Globus pallidus (tissue), 1 donor: ENCODE measurements at regions not wholly inside any gene's neighbourhood (a gene's known extent, or its start where the extent isn't known, plus 50 kb on each side); places are given as distances from the start of the nearest gene placed in this dataset.
"Not testable (repeated sequence)": the region's sequence is repeated elsewhere in the genome, so short reads cannot be mapped to it uniquely, and the experiment has no call there.

ENCODE experiments used
- DNase-seq: peaks from one replicate; pipeline ENCODE4 v3.0.0-alpha.2; 2015; ENCODE audit warnings: low spot score

- no peak for DNase-seq
These were observed 935.1 kb downstream of the SLC4A3 start for GRCh38 chr2:220562375-220563140.

GRCh38 chr2:220568296-220568695 lies 940.9 kb downstream of the SLC4A3 start:
- DNase-seq, result no peak

- DNase-seq, result no peak
These were observed 941.9 kb downstream of the SLC4A3 start for GRCh38 chr2:220569112-220569897.

GRCh38 chr2:220572385-220572784 lies 945.0 kb downstream of the SLC4A3 start:
- DNase-seq, result no peak

- DNase-seq, result no peak
These were observed 946.6 kb downstream of the SLC4A3 start for GRCh38 chr2:220574038-220574437.

- DNase-seq, result no peak
These were observed 948.5 kb downstream of the SLC4A3 start for GRCh38 chr2:220575963-220576362.

- DNase-seq, result no peak
These were observed 952.0 kb downstream of the SLC4A3 start for GRCh38 chr2:220579452-220579851.

- no peak for DNase-seq
These were observed 952.7 kb downstream of the SLC4A3 start for GRCh38 chr2:220580113-220580512.

GRCh38 chr2:220583725-220584124 lies 956.3 kb downstream of the SLC4A3 start:
- DNase-seq, result no peak

GRCh38 chr2:220585241-220585640 lies 957.8 kb downstream of the SLC4A3 start:
- DNase-seq, result no peak

- DNase-seq, result no peak
These were observed 959.6 kb downstream of the SLC4A3 start for GRCh38 chr2:220586980-220587530.

- DNase-seq, result no peak
These were observed 960.7 kb downstream of the SLC4A3 start for GRCh38 chr2:220588148-220588547.

GRCh38 chr2:220590476-220590875 lies 963.0 kb downstream of the SLC4A3 start:
- DNase-seq, result no peak

- no peak for DNase-seq
These were observed 966.1 kb downstream of the SLC4A3 start for GRCh38 chr2:220593526-220593925.

- no peak for DNase-seq
These were observed 970.4 kb downstream of the EPHA4 start for GRCh38 chr2:220601674-220602073.

GRCh38 chr2:220613004-220613403 lies 959.1 kb downstream of the EPHA4 start:
- not testable (repeated sequence) for DNase-seq

- no peak for DNase-seq
These were observed 958.0 kb downstream of the EPHA4 start for GRCh38 chr2:220614064-220614463.

- DNase-seq, result no peak
These were observed 952.4 kb downstream of the EPHA4 start for GRCh38 chr2:220619525-220620220.

- no peak for DNase-seq
These were observed 945.5 kb downstream of the EPHA4 start for GRCh38 chr2:220626603-220627002.

GRCh38 chr2:220628252-220628651 lies 943.9 kb downstream of the EPHA4 start:
- no peak for DNase-seq

- DNase-seq, result no peak
These were observed 931.0 kb downstream of the EPHA4 start for GRCh38 chr2:220641137-220641536.

- no peak for DNase-seq
These were observed 925.7 kb downstream of the EPHA4 start for GRCh38 chr2:220646424-220646823.
